H1 (cell line): ENCODE measurements at regions not wholly inside any gene's neighbourhood (a gene's known extent, or its start where the extent isn't known, plus 50 kb on each side); places are given as distances from the start of the nearest gene placed in this dataset.

ENCODE experiments used
- BACH1 ChIP-seq: IDR thresholded peaks from 2 replicates; pipeline ENCODE4 v1.6.1; 2012; ENCODE audit warnings: low read length, improper control_type of control experiment
- CBX5 ChIP-seq: fragments of 300-800, 300-1000 bp; sonication (generic); IDR thresholded peaks from 2 replicates; pipeline ENCODE4 v1.7.1; 2016; ENCODE audit warnings: antibody characterized with exemption, low read length, low read depth
- KDM4A ChIP-seq: IDR thresholded peaks from one replicate; pipeline ENCODE4 v1.7.1; 2012; ENCODE audit warnings: low read depth, mild to moderate bottlenecking, moderate library complexity, low read length, inconsistent platforms; ENCODE audit not compliant: severe bottlenecking
- RNF2 ChIP-seq: fragments of 200-900, 300-1000 bp; sonication (generic); IDR thresholded peaks from 2 replicates; pipeline ENCODE4 v1.7.1; 2016; ENCODE audit warnings: borderline replicate concordance, low read depth, mild to moderate bottlenecking, antibody characterized with exemption, low read length; ENCODE audit not compliant: poor library complexity, severe bottlenecking; ENCODE audit errors: missing control alignments
- SAP30 ChIP-seq: fragments of 300-600 bp; sonication (generic); IDR thresholded peaks from 2 replicates; pipeline ENCODE4 v1.7.1; 2012; ENCODE audit warnings: low read length, moderate library complexity, mild to moderate bottlenecking, inconsistent platforms; ENCODE audit not compliant: insufficient read depth, insufficient replicate concordance
- SIRT6 ChIP-seq: IDR thresholded peaks from one replicate; pipeline ENCODE4 v1.7.1; 2012; ENCODE audit warnings: low read length, inconsistent platforms
- SP1 ChIP-seq: IDR thresholded peaks from 2 replicates; pipeline ENCODE4 v1.6.1; 2011; ENCODE audit warnings: low read depth, low read length

DNA sequence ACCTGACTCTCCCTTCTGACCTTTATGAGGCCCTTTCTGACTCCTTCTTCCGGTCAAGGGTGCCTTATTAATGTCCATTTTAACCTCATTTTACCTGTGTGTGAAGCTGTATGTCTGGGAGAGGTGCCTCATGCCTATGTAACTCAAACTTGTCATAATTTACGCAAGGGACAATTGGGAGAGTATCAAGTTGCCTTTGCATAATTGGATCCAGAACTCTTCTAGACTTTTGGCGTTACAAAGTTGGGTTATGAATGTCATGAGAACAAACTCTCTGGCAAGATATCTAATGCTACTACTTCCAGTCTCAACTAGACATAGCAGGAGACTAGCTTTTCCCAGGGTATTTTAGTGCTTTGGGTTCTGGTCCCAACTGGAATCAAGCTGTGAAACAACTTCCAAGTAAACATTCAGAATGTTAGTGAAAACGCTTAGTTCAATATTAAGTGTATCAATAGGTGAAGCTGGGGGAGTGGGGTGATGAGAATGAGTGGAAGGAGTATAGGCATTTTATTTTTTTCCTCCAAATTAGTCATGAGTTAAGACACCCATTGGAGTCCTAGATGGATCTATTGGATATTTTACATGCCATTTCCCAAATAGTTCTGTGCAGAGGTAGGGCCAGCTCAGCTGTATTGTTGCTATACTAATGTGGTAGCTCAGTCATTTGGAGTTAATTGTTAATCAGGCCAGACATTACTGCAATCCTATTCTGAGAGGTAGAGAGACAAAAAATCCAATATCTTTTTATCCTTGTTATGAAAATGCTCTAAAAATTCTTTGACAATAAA, 159.9 kb downstream of the TFAP2B start (continued):
- no peak for TF ChIP-seq RNF2
- TF ChIP-seq CBX5 = no peak
- TF ChIP-seq SIRT6 = no peak
- TF ChIP-seq SP1 = no peak
- TF ChIP-seq KDM4A = no peak
- no peak for TF ChIP-seq BACH1
- no peak for TF ChIP-seq SAP30
- TF ChIP-seq, all 59 proteins: peak for 0
